MM.1S (cell line): ENCODE measurements at regions not wholly inside any gene's neighbourhood (a gene's known extent, or its start where the extent isn't known, plus 50 kb on each side); places are given as distances from the start of the nearest gene placed in this dataset.

Experiments used
- EZH2 ChIP-seq: fragments of 300-600 bp; sonication (generic); optimal IDR thresholded peaks from 2 replicates; pipeline ENCODE3; 2017; ENCODE audit warnings: low read depth, mild to moderate bottlenecking, antibody characterized with exemption, low read length, mixed read lengths
- EZH2phosphoT487 ChIP-seq: fragments of 300-600 bp; sonication (generic); IDR thresholded peaks from 2 replicates; pipeline ENCODE4 v1.6.1; 2018; ENCODE audit warnings: antibody characterized with exemption, low read length
- TF ChIP-seq, protein P1 (sequence below): fragments of 300-600 bp; sonication (generic); IDR thresholded peaks from 2 replicates; pipeline ENCODE4 v1.5.1; 2016; ENCODE audit warnings: antibody characterized with exemption, low read length, mixed read lengths

GRCh38 chr9:107895501-107896001 is 406.0 kb upstream of the KLF4 start:
- TF ChIP-seq, protein P1, sequence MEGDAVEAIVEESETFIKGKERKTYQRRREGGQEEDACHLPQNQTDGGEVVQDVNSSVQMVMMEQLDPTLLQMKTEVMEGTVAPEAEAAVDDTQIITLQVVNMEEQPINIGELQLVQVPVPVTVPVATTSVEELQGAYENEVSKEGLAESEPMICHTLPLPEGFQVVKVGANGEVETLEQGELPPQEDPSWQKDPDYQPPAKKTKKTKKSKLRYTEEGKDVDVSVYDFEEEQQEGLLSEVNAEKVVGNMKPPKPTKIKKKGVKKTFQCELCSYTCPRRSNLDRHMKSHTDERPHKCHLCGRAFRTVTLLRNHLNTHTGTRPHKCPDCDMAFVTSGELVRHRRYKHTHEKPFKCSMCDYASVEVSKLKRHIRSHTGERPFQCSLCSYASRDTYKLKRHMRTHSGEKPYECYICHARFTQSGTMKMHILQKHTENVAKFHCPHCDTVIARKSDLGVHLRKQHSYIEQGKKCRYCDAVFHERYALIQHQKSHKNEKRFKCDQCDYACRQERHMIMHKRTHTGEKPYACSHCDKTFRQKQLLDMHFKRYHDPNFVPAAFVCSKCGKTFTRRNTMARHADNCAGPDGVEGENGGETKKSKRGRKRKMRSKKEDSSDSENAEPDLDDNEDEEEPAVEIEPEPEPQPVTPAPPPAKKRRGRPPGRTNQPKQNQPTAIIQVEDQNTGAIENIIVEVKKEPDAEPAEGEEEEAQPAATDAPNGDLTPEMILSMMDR: no peak
- no peak for TF ChIP-seq EZH2
- no peak for TF ChIP-seq EZH2phosphoT487
